ENCODE measurements at regions not wholly inside any gene's neighbourhood (a gene's known extent, or its start where the extent isn't known, plus 50 kb on each side); places are given as distances from the start of the nearest gene placed in this dataset.

GRCh38 chr13:62046512-62046911 lies 630.9 kb upstream of the PCDH20 start:
- no peaks in the 10 kb centered on the region for H3K9me3 ChIP-seq
- no peaks in the 10 kb centered on the region for H3K4me1 ChIP-seq (replicated peaks)
- H3K27me3 ChIP-seq (replicated peaks; ENCODE audit: insufficient read depth): no peaks in the 10 kb centered on the region
- WGBS: 88% methylated on average over 12 of the region's 13 CpGs
- H3K4me3 ChIP-seq: no peak overlapping the region
- no peaks in the 10 kb centered on the region for H3K36me3 ChIP-seq
- TF ChIP-seq CTCF (IDR thresholded peaks at IDR 0.05): no peak
- TF ChIP-seq POLR2A (IDR thresholded peaks at IDR 0.05): no peak
- TF ChIP-seq POLR2AphosphoS5 (IDR thresholded peaks at IDR 0.05): no peak
- no peak for DNase-seq (ENCODE audit: low spot score)
- no peak overlapping the region for H3K27ac ChIP-seq
- intact Hi-C loops (cut with DNase I): no loop called here

- intact Hi-C loops (cut with DNase I): no loop called here
- 56% methylated on average over 3 of the region's 3 CpGs for WGBS
- Histone ChIP-seq H3K4me1 (replicated peaks) (no peaks in the 10 kb centered on the region), H3K27ac (no peak overlapping the region), H3K27me3 (replicated peaks; ENCODE audit: insufficient read depth) (no peaks in the 10 kb centered on the region), H3K9me3 (no peaks in the 10 kb centered on the region), H3K4me3 (no peak overlapping the region), H3K36me3 (no peaks in the 10 kb centered on the region)
- TF ChIP-seq POLR2A (IDR thresholded peaks at IDR 0.05) (no peak), CTCF (IDR thresholded peaks at IDR 0.05) (no peak), POLR2AphosphoS5 (IDR thresholded peaks at IDR 0.05) (no peak)
- DNase-seq (ENCODE audit: low spot score): no peak
These were observed 628.0 kb upstream of the PCDH20 start for GRCh38 chr13:62043600-62043999.

GRCh38 chr13:62040806-62041205 lies 625.2 kb upstream of the PCDH20 start:
- WGBS: 52% methylated on average over 2 of the region's 2 CpGs
- intact Hi-C loops (cut with DNase I): no loop called here
- no peaks in the 10 kb centered on the region for H3K27me3 ChIP-seq (replicated peaks; ENCODE audit: insufficient read depth)
- no peaks in the 10 kb centered on the region for H3K36me3 ChIP-seq
- no peak for DNase-seq (ENCODE audit: low spot score)
- TF ChIP-seq CTCF (IDR thresholded peaks at IDR 0.05) (no peak), POLR2AphosphoS5 (IDR thresholded peaks at IDR 0.05) (no peak)
- H3K4me1 ChIP-seq (replicated peaks): no peaks in the 10 kb centered on the region
- no peaks in the 10 kb centered on the region for H3K9me3 ChIP-seq
- no peak overlapping the region for H3K27ac ChIP-seq
- H3K4me3 ChIP-seq: no peak overlapping the region

- no peak for TF ChIP-seq POLR2AphosphoS5 (IDR thresholded peaks at IDR 0.05)
- TF ChIP-seq CTCF (IDR thresholded peaks at IDR 0.05): no peak
- no peak for TF ChIP-seq POLR2A (IDR thresholded peaks at IDR 0.05)
- no peaks in the 10 kb centered on the region for H3K4me1 ChIP-seq (replicated peaks)
- WGBS: 65% methylated on average over 3 of the region's 3 CpGs
- H3K9me3 ChIP-seq: no peaks in the 10 kb centered on the region
- H3K27me3 ChIP-seq (replicated peaks; ENCODE audit: insufficient read depth): no peaks in the 10 kb centered on the region
- no peak for DNase-seq (ENCODE audit: low spot score)
- no peak overlapping the region for H3K4me3 ChIP-seq
- intact Hi-C loops (cut with DNase I): no loop called here
- no peak overlapping the region for H3K27ac ChIP-seq
- no peaks in the 10 kb centered on the region for H3K36me3 ChIP-seq
These were observed 624.4 kb upstream of the PCDH20 start for GRCh38 chr13:62040078-62040477.

GRCh38 chr13:62038214-62038613 lies 622.6 kb upstream of the PCDH20 start:
- intact Hi-C loops (cut with DNase I): no loop called here
- no peak overlapping the region for H3K4me3 ChIP-seq
- WGBS: 76% methylated on average over 1 of the region's 1 CpG
- H3K36me3 ChIP-seq: no peaks in the 10 kb centered on the region
- H3K4me1 ChIP-seq (replicated peaks): no peaks in the 10 kb centered on the region
- TF ChIP-seq POLR2A (IDR thresholded peaks at IDR 0.05) (no peak), POLR2AphosphoS5 (IDR thresholded peaks at IDR 0.05) (no peak), CTCF (IDR thresholded peaks at IDR 0.05) (no peak)
- H3K27ac ChIP-seq: no peak overlapping the region
- no peak for DNase-seq (ENCODE audit: low spot score)
- no peaks in the 10 kb centered on the region for H3K27me3 ChIP-seq (replicated peaks; ENCODE audit: insufficient read depth)
- no peaks in the 10 kb centered on the region for H3K9me3 ChIP-seq

All from prostate gland (tissue), 2 donors.